ENCODE measurements at regions not wholly inside any gene's neighbourhood (a gene's known extent, or its start where the extent isn't known, plus 50 kb on each side); places are given as distances from the start of the nearest gene placed in this dataset.

- peaks cover 54% of the 10 kb centered on the region for H3K4me1 Mint-ChIP-seq
- peak overlapping the region in 2 of 5 experiments; percentile 83 to 84 for H3K4me3 ChIP-seq (ENCODE audit: control extremely low read depth in 1 of 5, extremely low read depth in 1 of 5, insufficient read depth in 1 of 5, low read depth in 2 of 5, low read length in 4 of 5)
- peak overlapping the region; percentile 94 for H3K4me3 Mint-ChIP-seq
- peak overlapping the region; percentile 87 for H3K9ac ChIP-seq (ENCODE audit: low read length)
- H4K20me1 ChIP-seq (ENCODE audit: control insufficient read depth, insufficient read depth, low read length, poor library complexity, severe bottlenecking): peaks cover 37% of the 10 kb centered on the region
- WGBS (ENCODE audit: insufficient coverage): 80% methylated on average over 1 of the region's 7 CpGs
- TF ChIP-seq CTCF (IDR thresholded peaks at IDR 0.05): no peak
- TF ChIP-seq EZH2 (IDR thresholded peaks at IDR 0.05; ENCODE audit: borderline replicate concordance, insufficient read depth, low read depth, low read length, poor library complexity, severe bottlenecking): no peak
- CTCF ChIA-PET: interaction anchor here (0.6 to 5.9 kb wide), 7 partner anchors 16 to 1772 kb away, joined by 3 to 70 read pairs (median 5); partner anchors contain the start of genes IFIT1 and PCGF5
- H3K27ac Mint-ChIP-seq: peak overlapping the region; percentile 97
- no peaks in the 10 kb centered on the region for H3K36me3 ChIP-seq (replicated peaks in 1 of 2; ENCODE audit: control extremely low read depth in 1 of 2, control insufficient read depth in 1 of 2, extremely low read depth in 1 of 2, insufficient read depth in 2 of 2, low read length in 1 of 2)
- peaks cover 0 to 5% (median 0%) of the 10 kb centered on the region in 3 donors for H3K9me3 ChIP-seq (ENCODE audit: control extremely low read depth in 1 of 3, control insufficient read depth in 2 of 3, insufficient read depth in 1 of 3, low read length in 2 of 3)
- peak overlapping the region; percentile 75 for H2AFZ ChIP-seq (ENCODE audit: insufficient read depth, low read depth, low read length, poor library complexity, severe bottlenecking)
- H3K27me3 Mint-ChIP-seq: no peaks in the 10 kb centered on the region
- no peaks in the 10 kb centered on the region for H3K9me3 Mint-ChIP-seq (ENCODE audit: insufficient read depth)
- ATAC-seq (ENCODE audit: low read depth) (no peak), DNase-seq (no peak)
- no peaks in the 10 kb centered on the region for H3K27me3 ChIP-seq (replicated peaks in 1 of 4; ENCODE audit: control extremely low read depth in 1 of 4, control insufficient read depth in 3 of 4, insufficient read depth in 4 of 4, low read length in 3 of 4)
- POLR2A ChIA-PET: interaction anchor here (0.6 to 3.2 kb wide), 4 partner anchors 33 to 55 kb away, joined by 3 to 39 read pairs (median 18); partner anchors contain the start of gene PCGF5
- H3K27ac ChIP-seq (ENCODE audit: low read length in 2 of 2): peak overlapping the region in 1 of 2 donors; percentile 90
- peaks cover 14 to 15% of the 10 kb centered on the region in 2 donors for H3K4me1 ChIP-seq (ENCODE audit: control insufficient read depth in 2 of 2, insufficient read depth in 2 of 2, low read length in 2 of 2)
- peak overlapping the region; percentile 90 for H3K4me2 ChIP-seq (replicated peaks; ENCODE audit: low read depth, low read length, poor library complexity, severe bottlenecking)
- peaks cover 71% of the 10 kb centered on the region for H3K79me2 ChIP-seq (ENCODE audit: control insufficient read depth, insufficient read depth, low read length)
- intact Hi-C loops (cut with micrococcal nuclease): loop anchor here (5.0 kb wide), 3 partner anchors 62 to 1862 kb away; partner anchors contain the start of gene IFIT2
These were observed 55.9 kb upstream of the PCGF5 start for GRCh38 chr10:91164520-91165065.

DNA sequence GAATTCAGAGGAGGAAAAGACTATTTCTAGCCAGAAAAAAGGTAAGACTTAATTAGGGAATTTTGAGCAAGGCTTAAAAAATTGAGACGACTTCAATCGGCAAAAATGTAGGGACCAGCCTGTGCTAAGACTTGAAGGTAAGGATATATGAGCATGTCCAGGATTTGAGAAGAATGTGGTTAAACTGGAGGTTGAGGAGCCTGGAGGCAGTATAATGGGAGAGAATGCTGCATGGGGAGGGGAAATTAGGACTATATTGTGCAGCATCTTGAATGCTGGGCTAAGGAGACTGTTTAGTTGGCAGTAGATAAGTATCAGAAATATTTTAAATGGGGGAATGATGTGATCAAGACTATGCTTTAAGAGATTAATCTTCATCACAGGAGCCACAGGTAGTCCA, 53.1 kb upstream of the PCGF5 start:
- no peak for ATAC-seq (ENCODE audit: low read depth)
- no peak overlapping the region for H3K4me3 Mint-ChIP-seq
- Histone ChIP-seq H3K4me3 (ENCODE audit: control extremely low read depth in 1 of 5, extremely low read depth in 1 of 5, insufficient read depth in 1 of 5, low read depth in 2 of 5, low read length in 4 of 5) (no peak overlapping the region), H3K79me2 (ENCODE audit: control insufficient read depth, insufficient read depth, low read length) (peaks cover 87% of the 10 kb centered on the region), H3K27ac (ENCODE audit: low read length in 2 of 2) (no peak overlapping the region), H3K27me3 (replicated peaks in 1 of 4; ENCODE audit: control extremely low read depth in 1 of 4, control insufficient read depth in 3 of 4, insufficient read depth in 4 of 4, low read length in 3 of 4) (no peaks in the 10 kb centered on the region), H3K9ac (ENCODE audit: low read length) (no peak overlapping the region), H2AFZ (ENCODE audit: insufficient read depth, low read depth, low read length, poor library complexity, severe bottlenecking) (no peak overlapping the region), H4K20me1 (ENCODE audit: control insufficient read depth, insufficient read depth, low read length, poor library complexity, severe bottlenecking) (peaks cover 55% of the 10 kb centered on the region), H3K4me2 (replicated peaks; ENCODE audit: low read depth, low read length, poor library complexity, severe bottlenecking) (no peak overlapping the region), H3K4me1 (ENCODE audit: control insufficient read depth in 2 of 2, insufficient read depth in 2 of 2, low read length in 2 of 2) (peaks cover 7 to 9% of the 10 kb centered on the region in 2 donors), H3K36me3 (replicated peaks in 1 of 2; ENCODE audit: control extremely low read depth in 1 of 2, control insufficient read depth in 1 of 2, extremely low read depth in 1 of 2, insufficient read depth in 2 of 2, low read length in 1 of 2) (no peaks in the 10 kb centered on the region), H3K9me3 (ENCODE audit: control extremely low read depth in 1 of 3, control insufficient read depth in 2 of 3, insufficient read depth in 1 of 3, low read length in 2 of 3) (peaks cover 0 to 5% (median 1%) of the 10 kb centered on the region in 3 donors)
- no peaks in the 10 kb centered on the region for H3K27me3 Mint-ChIP-seq
- 100% methylated on average over 2 of the region's 2 CpGs for WGBS (ENCODE audit: insufficient coverage)
- TF ChIP-seq EZH2 (IDR thresholded peaks at IDR 0.05; ENCODE audit: borderline replicate concordance, insufficient read depth, low read depth, low read length, poor library complexity, severe bottlenecking): no peak
- no peak for TF ChIP-seq CTCF (IDR thresholded peaks at IDR 0.05)
- H3K9me3 Mint-ChIP-seq (ENCODE audit: insufficient read depth): peaks cover 4% of the 10 kb centered on the region
- ChIA-PET CTCF (interaction anchor here (1.8 to 2.5 kb wide), 2 partner anchors 16 to 34 kb away, joined by 4 to 6 read pairs; no protein-coding TSS in a partner anchor), POLR2A (no interaction called here)
- DNase-seq: no peak
- intact Hi-C loops (cut with micrococcal nuclease): no loop called here
- no peak overlapping the region for H3K27ac Mint-ChIP-seq
- H3K4me1 Mint-ChIP-seq: peaks cover 65% of the 10 kb centered on the region

Data from B cell (primary cell).